GM23338 (cell line): ENCODE measurements at regions not wholly inside any gene's neighbourhood (a gene's known extent, or its start where the extent isn't known, plus 50 kb on each side); places are given as distances from the start of the nearest gene placed in this dataset.

ENCODE experiments used
- CREB1 ChIP-seq: fragments of 250-450 bp; sonication (Bioruptor Pico); IDR thresholded peaks from 2 replicates; pipeline ENCODE4 v1.5.0; 2020; ENCODE audit warnings: low read depth, mild to moderate bottlenecking, moderate library complexity
- EZH2 ChIP-seq: fragments of 200-600 bp; sonication (generic); IDR thresholded peaks from one replicate; pipeline ENCODE4 v1.8.0; 2017; ENCODE audit warnings: antibody characterized with exemption, mild to moderate bottlenecking, low read depth; ENCODE audit not compliant: unreplicated experiment
- EZH2phosphoT487 ChIP-seq: fragments of 200-600 bp; sonication (generic); IDR thresholded peaks from one replicate; pipeline ENCODE4 v1.8.1; 2018; ENCODE audit warnings: antibody characterized with exemption; ENCODE audit not compliant: unreplicated experiment
- JUNB ChIP-seq: IDR thresholded peaks from one replicate; pipeline ENCODE4 v1.6.1; 2016; ENCODE audit warnings: antibody characterized with exemption; ENCODE audit not compliant: unreplicated experiment
- NANOG ChIP-seq: IDR thresholded peaks from 2 replicates; pipeline ENCODE4 v1.6.1; 2016; ENCODE audit warnings: antibody characterized with exemption, borderline replicate concordance
- POLR2AphosphoS5 ChIP-seq: IDR thresholded peaks from 2 replicates; pipeline ENCODE4 v1.6.1; 2016; ENCODE audit warnings: antibody characterized with exemption, low read depth
- STAT1 ChIP-seq: IDR thresholded peaks from one replicate; pipeline ENCODE4 v1.6.1; 2016; ENCODE audit warnings: antibody characterized with exemption; ENCODE audit not compliant: unreplicated experiment
- ZNF331 ChIP-seq: fragments of 250-450 bp; sonication (Bioruptor Pico); IDR thresholded peaks from 2 replicates; pipeline ENCODE4 v1.5.0; 2020; ENCODE audit warnings: low read depth, mild to moderate bottlenecking, moderate library complexity
- TF ChIP-seq, protein P1 (sequence below), 2 experiments: fragments of 200-600 bp in 1 of 2; sonication (generic) in 1 of 2; conservative IDR thresholded peaks; 2 replicates each; pipeline versions ENCODE4 v1.5.1 to v1.6.1; 2016 to 2017; ENCODE audit warnings: antibody characterized with exemption in 2 of 2, low read depth in 2 of 2, mild to moderate bottlenecking in 2 of 2, moderate library complexity in 1 of 2
- TF ChIP-seq, protein P2 (sequence below): IDR thresholded peaks from one replicate; pipeline ENCODE4 v1.6.1; 2018; ENCODE audit warnings: antibody characterized with exemption; ENCODE audit not compliant: unreplicated experiment
- TF ChIP-seq, protein P3 (sequence below): IDR thresholded peaks from 2 replicates; pipeline ENCODE4 v1.6.1; 2016; ENCODE audit warnings: antibody characterized with exemption
- TF ChIP-seq, protein P4 (sequence below): fragments of 250-450 bp; sonication (Bioruptor Pico); IDR thresholded peaks from 2 replicates; pipeline ENCODE4 v1.5.0; 2020; ENCODE audit warnings: mild to moderate bottlenecking, moderate library complexity

DNA sequence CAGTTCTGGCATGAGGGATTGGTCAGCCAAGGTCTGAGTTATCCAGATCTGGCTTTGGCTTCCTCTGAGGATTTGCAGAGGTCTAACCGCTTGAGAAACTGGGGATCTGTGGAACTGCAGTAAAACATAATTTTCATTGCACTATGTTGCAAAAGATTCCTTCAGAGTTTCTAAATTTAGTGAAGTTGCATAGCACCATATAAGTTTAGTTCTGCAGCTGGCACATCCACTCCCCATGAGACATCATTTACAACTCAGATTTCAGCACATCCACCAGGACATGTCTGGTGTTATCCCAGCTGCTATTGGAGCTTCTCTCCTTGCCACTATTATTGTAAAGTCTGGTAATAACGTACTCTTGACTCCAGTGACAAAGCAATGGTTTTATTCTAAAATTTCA lies 181.5 kb downstream of the CWF19L2 start:
- TF ChIP-seq, protein P1, sequence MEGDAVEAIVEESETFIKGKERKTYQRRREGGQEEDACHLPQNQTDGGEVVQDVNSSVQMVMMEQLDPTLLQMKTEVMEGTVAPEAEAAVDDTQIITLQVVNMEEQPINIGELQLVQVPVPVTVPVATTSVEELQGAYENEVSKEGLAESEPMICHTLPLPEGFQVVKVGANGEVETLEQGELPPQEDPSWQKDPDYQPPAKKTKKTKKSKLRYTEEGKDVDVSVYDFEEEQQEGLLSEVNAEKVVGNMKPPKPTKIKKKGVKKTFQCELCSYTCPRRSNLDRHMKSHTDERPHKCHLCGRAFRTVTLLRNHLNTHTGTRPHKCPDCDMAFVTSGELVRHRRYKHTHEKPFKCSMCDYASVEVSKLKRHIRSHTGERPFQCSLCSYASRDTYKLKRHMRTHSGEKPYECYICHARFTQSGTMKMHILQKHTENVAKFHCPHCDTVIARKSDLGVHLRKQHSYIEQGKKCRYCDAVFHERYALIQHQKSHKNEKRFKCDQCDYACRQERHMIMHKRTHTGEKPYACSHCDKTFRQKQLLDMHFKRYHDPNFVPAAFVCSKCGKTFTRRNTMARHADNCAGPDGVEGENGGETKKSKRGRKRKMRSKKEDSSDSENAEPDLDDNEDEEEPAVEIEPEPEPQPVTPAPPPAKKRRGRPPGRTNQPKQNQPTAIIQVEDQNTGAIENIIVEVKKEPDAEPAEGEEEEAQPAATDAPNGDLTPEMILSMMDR (conservative IDR thresholded peaks at IDR 0.05; ENCODE audit: low read depth in 2 of 2), result no peak
- TF ChIP-seq, protein P2, sequence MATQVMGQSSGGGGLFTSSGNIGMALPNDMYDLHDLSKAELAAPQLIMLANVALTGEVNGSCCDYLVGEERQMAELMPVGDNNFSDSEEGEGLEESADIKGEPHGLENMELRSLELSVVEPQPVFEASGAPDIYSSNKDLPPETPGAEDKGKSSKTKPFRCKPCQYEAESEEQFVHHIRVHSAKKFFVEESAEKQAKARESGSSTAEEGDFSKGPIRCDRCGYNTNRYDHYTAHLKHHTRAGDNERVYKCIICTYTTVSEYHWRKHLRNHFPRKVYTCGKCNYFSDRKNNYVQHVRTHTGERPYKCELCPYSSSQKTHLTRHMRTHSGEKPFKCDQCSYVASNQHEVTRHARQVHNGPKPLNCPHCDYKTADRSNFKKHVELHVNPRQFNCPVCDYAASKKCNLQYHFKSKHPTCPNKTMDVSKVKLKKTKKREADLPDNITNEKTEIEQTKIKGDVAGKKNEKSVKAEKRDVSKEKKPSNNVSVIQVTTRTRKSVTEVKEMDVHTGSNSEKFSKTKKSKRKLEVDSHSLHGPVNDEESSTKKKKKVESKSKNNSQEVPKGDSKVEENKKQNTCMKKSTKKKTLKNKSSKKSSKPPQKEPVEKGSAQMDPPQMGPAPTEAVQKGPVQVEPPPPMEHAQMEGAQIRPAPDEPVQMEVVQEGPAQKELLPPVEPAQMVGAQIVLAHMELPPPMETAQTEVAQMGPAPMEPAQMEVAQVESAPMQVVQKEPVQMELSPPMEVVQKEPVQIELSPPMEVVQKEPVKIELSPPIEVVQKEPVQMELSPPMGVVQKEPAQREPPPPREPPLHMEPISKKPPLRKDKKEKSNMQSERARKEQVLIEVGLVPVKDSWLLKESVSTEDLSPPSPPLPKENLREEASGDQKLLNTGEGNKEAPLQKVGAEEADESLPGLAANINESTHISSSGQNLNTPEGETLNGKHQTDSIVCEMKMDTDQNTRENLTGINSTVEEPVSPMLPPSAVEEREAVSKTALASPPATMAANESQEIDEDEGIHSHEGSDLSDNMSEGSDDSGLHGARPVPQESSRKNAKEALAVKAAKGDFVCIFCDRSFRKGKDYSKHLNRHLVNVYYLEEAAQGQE, result no peak
- TF ChIP-seq POLR2AphosphoS5 (no peak), ZNF331 (CRISPR knock-in tag) (no peak), EZH2 (no peak), STAT1 (no peak), EZH2phosphoT487 (no peak), CREB1 (no peak), NANOG (no peak), JUNB (no peak)
- TF ChIP-seq, protein P3, sequence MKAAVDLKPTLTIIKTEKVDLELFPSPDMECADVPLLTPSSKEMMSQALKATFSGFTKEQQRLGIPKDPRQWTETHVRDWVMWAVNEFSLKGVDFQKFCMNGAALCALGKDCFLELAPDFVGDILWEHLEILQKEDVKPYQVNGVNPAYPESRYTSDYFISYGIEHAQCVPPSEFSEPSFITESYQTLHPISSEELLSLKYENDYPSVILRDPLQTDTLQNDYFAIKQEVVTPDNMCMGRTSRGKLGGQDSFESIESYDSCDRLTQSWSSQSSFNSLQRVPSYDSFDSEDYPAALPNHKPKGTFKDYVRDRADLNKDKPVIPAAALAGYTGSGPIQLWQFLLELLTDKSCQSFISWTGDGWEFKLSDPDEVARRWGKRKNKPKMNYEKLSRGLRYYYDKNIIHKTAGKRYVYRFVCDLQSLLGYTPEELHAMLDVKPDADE, result no peak
- TF ChIP-seq, protein P4, sequence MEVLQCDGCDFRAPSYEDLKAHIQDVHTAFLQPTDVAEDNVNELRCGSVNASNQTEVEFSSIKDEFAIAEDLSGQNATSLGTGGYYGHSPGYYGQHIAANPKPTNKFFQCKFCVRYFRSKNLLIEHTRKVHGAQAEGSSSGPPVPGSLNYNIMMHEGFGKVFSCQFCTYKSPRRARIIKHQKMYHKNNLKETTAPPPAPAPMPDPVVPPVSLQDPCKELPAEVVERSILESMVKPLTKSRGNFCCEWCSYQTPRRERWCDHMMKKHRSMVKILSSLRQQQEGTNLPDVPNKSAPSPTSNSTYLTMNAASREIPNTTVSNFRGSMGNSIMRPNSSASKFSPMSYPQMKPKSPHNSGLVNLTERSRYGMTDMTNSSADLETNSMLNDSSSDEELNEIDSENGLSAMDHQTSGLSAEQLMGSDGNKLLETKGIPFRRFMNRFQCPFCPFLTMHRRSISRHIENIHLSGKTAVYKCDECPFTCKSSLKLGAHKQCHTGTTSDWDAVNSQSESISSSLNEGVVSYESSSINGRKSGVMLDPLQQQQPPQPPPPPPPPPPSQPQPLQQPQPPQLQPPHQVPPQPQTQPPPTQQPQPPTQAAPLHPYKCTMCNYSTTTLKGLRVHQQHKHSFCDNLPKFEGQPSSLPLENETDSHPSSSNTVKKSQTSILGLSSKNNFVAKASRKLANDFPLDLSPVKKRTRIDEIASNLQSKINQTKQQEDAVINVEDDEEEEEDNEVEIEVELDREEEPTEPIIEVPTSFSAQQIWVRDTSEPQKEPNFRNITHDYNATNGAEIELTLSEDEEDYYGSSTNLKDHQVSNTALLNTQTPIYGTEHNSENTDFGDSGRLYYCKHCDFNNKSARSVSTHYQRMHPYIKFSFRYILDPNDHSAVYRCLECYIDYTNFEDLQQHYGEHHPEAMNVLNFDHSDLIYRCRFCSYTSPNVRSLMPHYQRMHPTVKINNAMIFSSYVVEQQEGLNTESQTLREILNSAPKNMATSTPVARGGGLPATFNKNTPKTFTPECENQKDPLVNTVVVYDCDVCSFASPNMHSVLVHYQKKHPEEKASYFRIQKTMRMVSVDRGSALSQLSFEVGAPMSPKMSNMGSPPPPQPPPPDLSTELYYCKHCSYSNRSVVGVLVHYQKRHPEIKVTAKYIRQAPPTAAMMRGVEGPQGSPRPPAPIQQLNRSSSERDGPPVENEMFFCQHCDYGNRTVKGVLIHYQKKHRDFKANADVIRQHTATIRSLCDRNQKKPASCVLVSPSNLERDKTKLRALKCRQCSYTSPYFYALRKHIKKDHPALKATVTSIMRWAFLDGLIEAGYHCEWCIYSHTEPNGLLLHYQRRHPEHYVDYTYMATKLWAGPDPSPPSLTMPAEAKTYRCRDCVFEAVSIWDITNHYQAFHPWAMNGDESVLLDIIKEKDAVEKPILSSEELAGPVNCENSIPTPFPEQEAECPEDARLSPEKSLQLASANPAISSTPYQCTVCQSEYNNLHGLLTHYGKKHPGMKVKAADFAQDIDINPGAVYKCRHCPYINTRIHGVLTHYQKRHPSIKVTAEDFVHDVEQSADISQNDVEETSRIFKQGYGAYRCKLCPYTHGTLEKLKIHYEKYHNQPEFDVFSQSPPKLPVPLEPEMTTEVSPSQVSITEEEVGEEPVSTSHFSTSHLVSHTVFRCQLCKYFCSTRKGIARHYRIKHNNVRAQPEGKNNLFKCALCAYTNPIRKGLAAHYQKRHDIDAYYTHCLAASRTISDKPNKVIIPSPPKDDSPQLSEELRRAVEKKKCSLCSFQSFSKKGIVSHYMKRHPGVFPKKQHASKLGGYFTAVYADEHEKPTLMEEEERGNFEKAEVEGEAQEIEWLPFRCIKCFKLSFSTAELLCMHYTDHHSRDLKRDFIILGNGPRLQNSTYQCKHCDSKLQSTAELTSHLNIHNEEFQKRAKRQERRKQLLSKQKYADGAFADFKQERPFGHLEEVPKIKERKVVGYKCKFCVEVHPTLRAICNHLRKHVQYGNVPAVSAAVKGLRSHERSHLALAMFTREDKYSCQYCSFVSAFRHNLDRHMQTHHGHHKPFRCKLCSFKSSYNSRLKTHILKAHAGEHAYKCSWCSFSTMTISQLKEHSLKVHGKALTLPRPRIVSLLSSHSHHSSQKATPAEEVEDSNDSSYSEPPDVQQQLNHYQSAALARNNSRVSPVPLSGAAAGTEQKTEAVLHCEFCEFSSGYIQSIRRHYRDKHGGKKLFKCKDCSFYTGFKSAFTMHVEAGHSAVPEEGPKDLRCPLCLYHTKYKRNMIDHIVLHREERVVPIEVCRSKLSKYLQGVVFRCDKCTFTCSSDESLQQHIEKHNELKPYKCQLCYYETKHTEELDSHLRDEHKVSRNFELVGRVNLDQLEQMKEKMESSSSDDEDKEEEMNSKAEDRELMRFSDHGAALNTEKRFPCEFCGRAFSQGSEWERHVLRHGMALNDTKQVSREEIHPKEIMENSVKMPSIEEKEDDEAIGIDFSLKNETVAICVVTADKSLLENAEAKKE, result no peak
